ENCODE measurements at regions not wholly inside any gene's neighbourhood (a gene's known extent, or its start where the extent isn't known, plus 50 kb on each side); places are given as distances from the start of the nearest gene placed in this dataset.

- TF ChIP-seq POLR2A (IDR thresholded peaks at IDR 0.05), result no peak
- TF ChIP-seq CTCF (IDR thresholded peaks at IDR 0.05), result no peak
Observed at GRCh38 chr11:129277198-129277843, 85.2 kb upstream of the ARHGAP32 start.

All from lower leg skin (tissue), 3 donors.